ENCODE measurements at regions not wholly inside any gene's neighbourhood (a gene's known extent, or its start where the extent isn't known, plus 50 kb on each side); places are given as distances from the start of the nearest gene placed in this dataset.
A peak's percentile ranks its signal among the peaks of the same experiment; 100 is the strongest.
"Not testable (repeated sequence)": the region's sequence is repeated elsewhere in the genome, so short reads cannot be mapped to it uniquely, and the experiment has no call there.

GRCh38 chrX:111041018-111041462 lies 55.0 kb upstream of the PAK3 start:
- no peak for DNase-seq (ENCODE audit: low read depth in 2 of 2)

- no peak for DNase-seq (ENCODE audit: low read depth in 2 of 2)
These were observed 55.5 kb upstream of the PAK3 start for GRCh38 chrX:111040377-111041017.

- DNase-seq (ENCODE audit: low read depth in 2 of 2): no peak
These were observed 56.4 kb upstream of the PAK3 start for GRCh38 chrX:111039606-111040005.

- no peak for DNase-seq (ENCODE audit: low read depth in 2 of 2)
These were observed 60.0 kb upstream of the PAK3 start for GRCh38 chrX:111035991-111036390.

- DNase-seq (ENCODE audit: low read depth in 2 of 2): no peak
These were observed 60.7 kb upstream of the PAK3 start for GRCh38 chrX:111035256-111035655.

GRCh38 chrX:111022998-111023397 lies 73.0 kb upstream of the PAK3 start:
- not testable (repeated sequence) for DNase-seq (ENCODE audit: low read depth in 2 of 2)

GRCh38 chrX:111020283-111020682 lies 75.7 kb upstream of the PAK3 start:
- DNase-seq (ENCODE audit: low read depth in 2 of 2): no peak

GRCh38 chrX:111013778-111014455 lies 82.1 kb upstream of the PAK3 start:
- no peak for DNase-seq (ENCODE audit: low read depth in 2 of 2)

- no peak for DNase-seq (ENCODE audit: low read depth in 2 of 2)
These were observed 85.9 kb upstream of the PAK3 start for GRCh38 chrX:111010111-111010510.

GRCh38 chrX:111009256-111009655 lies 86.7 kb upstream of the PAK3 start:
- DNase-seq (ENCODE audit: low read depth in 2 of 2): no peak

- DNase-seq (ENCODE audit: low read depth in 2 of 2): no peak
These were observed 87.9 kb upstream of the PAK3 start for GRCh38 chrX:111008126-111008525.

GRCh38 chrX:111007238-111007637 lies 88.8 kb upstream of the PAK3 start:
- no peak for DNase-seq (ENCODE audit: low read depth in 2 of 2)

- no peak for DNase-seq (ENCODE audit: low read depth in 2 of 2)
These were observed 89.9 kb upstream of the PAK3 start for GRCh38 chrX:111006116-111006515.

- no peak for DNase-seq (ENCODE audit: low read depth in 2 of 2)
These were observed 90.8 kb upstream of the PAK3 start for GRCh38 chrX:111005166-111005565.

GRCh38 chrX:111003118-111003517 lies 92.9 kb upstream of the PAK3 start:
- DNase-seq (ENCODE audit: low read depth in 2 of 2): no peak

- peak; percentile 0 to 1 for DNase-seq (ENCODE audit: low read depth in 2 of 2)
These were observed 103.4 kb upstream of the PAK3 start for GRCh38 chrX:110992611-110993010.

GRCh38 chrX:110989869-110990268 lies 106.1 kb upstream of the PAK3 start:
- DNase-seq (ENCODE audit: low read depth in 2 of 2): no peak

GRCh38 chrX:110989447-110989846 lies 106.5 kb upstream of the PAK3 start:
- DNase-seq (ENCODE audit: low read depth in 2 of 2): no peak

GRCh38 chrX:110987292-110987691 lies 108.7 kb upstream of the PAK3 start:
- no peak for DNase-seq (ENCODE audit: low read depth in 2 of 2)

GRCh38 chrX:110985470-110985869 lies 110.5 kb upstream of the PAK3 start:
- no peak for DNase-seq (ENCODE audit: low read depth in 2 of 2)

GRCh38 chrX:110983024-110983423 lies 113.0 kb upstream of the PAK3 start:
- no peak for DNase-seq (ENCODE audit: low read depth in 2 of 2)

GRCh38 chrX:110966839-110967238 lies 129.2 kb upstream of the PAK3 start:
- DNase-seq (ENCODE audit: low read depth in 2 of 2): no peak

GRCh38 chrX:110966091-110966454 lies 129.9 kb upstream of the PAK3 start:
- no peak for DNase-seq (ENCODE audit: low read depth in 2 of 2)
